ENCODE measurements at regions not wholly inside any gene's neighbourhood (a gene's known extent, or its start where the extent isn't known, plus 50 kb on each side); places are given as distances from the start of the nearest gene placed in this dataset.

GRCh38 chr18:52008330-52008729, 331.7 kb upstream of the DCC start:
- TF ChIP-seq ZNF350 (CRISPR knock-in tag; IDR thresholded peaks at IDR 0.05; ENCODE audit: borderline replicate concordance, low read depth) (no peak), ZBTB33 (CRISPR knock-in tag; IDR thresholded peaks at IDR 0.05) (no peak), MXI1 (IDR thresholded peaks at IDR 0.05; ENCODE audit: borderline replicate concordance, low read depth, low read length) (no peak), POLR2A (IDR thresholded peaks at IDR 0.05; ENCODE audit: insufficient read depth in 1 of 2, low read depth in 2 of 2, low read length in 2 of 2) (no peak), PHF20 (CRISPR knock-in tag; IDR thresholded peaks at IDR 0.05) (no peak)

All from HepG2 (cell line).